PC-9 (cell line): ENCODE measurements at regions not wholly inside any gene's neighbourhood (a gene's known extent, or its start where the extent isn't known, plus 50 kb on each side); places are given as distances from the start of the nearest gene placed in this dataset.
"Not testable (repeated sequence)": the region's sequence is repeated elsewhere in the genome, so short reads cannot be mapped to it uniquely, and the experiment has no call there.

Source experiments
- CTCF ChIP-seq: fragments of 200-600 bp; sonication (generic); conservative IDR thresholded peaks from 2 replicates; pipeline ENCODE4 v1.6.1; 2017; ENCODE audit warnings: mixed run types, antibody characterized with exemption, mild to moderate bottlenecking, moderate library complexity
- EZH2 ChIP-seq: fragments of 200-600 bp; sonication (generic); IDR thresholded peaks from 2 replicates; pipeline ENCODE4 v1.8.0; 2017; ENCODE audit warnings: antibody characterized with exemption, low read depth

GRCh38 chr6:86478316-86478715, 459.0 kb upstream of the HTR1E start:
- not testable (repeated sequence) for TF ChIP-seq CTCF, EZH2
